Daoy (cell line): ENCODE measurements at regions not wholly inside any gene's neighbourhood (a gene's known extent, or its start where the extent isn't known, plus 50 kb on each side); places are given as distances from the start of the nearest gene placed in this dataset.
"Not testable (repeated sequence)": the region's sequence is repeated elsewhere in the genome, so short reads cannot be mapped to it uniquely, and the experiment has no call there.

Source experiments
- DNase-seq: peaks from one replicate; pipeline ENCODE4 v3.0.0-alpha.2; 2015; ENCODE audit warnings: low read depth

GRCh38 chr7:76971201-76971600, 61.0 kb downstream of the SPDYE17 start:
- not testable (repeated sequence) for DNase-seq

DNA sequence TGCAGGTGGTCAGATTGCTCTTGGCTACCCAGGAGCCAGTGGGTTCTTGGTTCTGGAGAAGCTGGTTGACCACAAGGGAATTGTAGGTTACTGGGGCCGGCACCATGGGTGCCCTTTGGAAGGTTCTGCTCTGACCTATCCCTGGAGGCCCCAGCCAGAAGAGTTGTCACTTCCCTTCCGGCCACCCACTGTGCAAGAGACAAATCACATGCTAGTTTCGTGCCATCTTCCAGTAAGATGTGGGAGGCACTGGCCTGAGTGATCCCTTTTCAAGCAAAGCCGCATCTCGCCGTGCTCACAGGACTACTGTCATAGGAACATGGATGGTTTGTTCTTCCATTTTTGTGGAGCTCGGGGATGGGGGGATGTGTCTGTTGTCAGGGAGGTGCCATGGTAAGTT, 62.3 kb downstream of the SPDYE17 start:
- not testable (repeated sequence) for DNase-seq

DNA sequence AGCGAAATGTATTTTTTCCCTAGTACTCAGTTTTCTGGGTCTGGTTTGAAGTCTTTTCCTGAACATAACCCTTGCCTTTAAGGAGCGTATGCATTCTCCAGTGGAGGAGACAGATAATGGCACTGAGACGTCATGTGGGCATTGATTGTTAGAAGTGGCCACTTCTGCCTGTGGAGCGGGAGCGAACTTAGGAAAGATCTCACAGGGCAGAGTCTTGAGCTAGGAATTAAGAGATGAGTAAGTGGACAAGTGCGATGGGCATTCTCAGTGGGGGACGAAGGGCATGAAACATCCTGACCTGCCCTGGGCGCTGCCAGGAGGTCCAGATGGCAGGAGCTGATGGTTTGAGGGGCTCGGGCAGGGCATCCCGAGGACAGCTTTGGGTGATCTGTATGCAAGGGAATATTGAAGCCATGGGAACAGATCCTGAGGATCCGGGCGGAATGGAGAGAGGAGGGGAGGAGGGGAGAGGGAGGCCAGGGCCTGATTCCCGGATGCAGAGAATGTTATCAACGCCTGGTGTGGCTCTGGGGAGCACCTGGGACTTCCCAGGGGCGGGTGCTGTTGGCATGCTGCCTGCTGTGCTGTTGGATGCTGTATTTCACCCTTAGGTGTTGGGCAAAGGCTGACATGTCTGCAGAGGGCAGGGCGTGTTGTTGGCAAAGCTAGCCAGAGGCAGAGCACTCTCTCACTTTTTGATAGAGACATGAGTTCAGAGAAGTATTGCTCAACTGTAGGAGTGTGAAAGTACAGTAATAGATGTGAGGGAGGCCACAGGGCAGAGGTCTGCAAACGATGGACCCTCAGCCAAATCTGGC, 66.2 kb downstream of the SPDYE17 start:
- not testable (repeated sequence) for DNase-seq

- not testable (repeated sequence) for DNase-seq
Measured at GRCh38 chr7:76964050-76964449, 68.1 kb downstream of the SPDYE17 start.

- not testable (repeated sequence) for DNase-seq
Measured at GRCh38 chr7:76963061-76963460, 69.1 kb downstream of the SPDYE17 start.

- not testable (repeated sequence) for DNase-seq
Measured at GRCh38 chr7:76960400-76960986, 71.7 kb downstream of the SPDYE17 start.

- not testable (repeated sequence) for DNase-seq
Measured at GRCh38 chr7:76959573-76960399, 72.4 kb downstream of the SPDYE17 start.

DNA sequence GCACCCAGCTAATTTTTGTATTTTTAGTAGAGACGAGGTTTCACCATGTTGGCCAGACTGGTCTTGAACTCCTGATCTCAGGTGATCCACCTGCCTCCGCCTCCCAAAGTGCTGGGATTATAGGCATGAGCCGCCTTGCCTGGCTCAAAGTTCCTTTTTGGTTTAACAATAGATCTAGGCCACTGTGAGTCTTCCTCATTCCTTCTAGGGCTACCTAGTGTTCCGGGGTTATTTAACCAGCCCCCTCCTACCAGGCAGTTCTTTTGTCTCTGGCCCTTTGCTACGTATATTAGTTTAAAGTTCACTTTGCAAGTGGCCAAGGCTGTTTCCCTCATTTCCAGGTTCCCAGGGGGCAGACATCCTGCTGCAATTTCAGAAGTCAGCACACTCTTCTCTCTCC, 75.6 kb downstream of the SPDYE17 start:
- DNase-seq = not testable (repeated sequence)

DNA sequence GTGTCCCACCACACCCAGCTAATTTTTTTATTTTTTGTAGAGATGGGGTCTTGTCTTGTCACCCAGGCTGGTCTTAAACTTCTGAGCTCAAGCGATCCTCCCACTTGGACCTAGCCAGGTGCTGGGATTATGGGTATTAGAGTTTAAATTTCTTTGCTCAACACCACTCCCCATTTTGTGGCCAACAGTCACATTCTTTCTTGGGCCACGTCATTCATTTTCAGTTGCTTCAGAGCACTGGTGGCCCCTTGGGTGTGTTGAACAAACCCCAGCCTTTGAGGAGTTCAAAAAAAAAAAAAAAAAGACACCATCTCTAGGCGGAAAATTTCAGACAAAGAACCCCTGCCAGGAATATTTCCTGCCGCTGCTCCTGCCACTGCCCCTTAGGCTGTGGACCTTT, 77.0 kb downstream of the SPDYE17 start:
- DNase-seq = not testable (repeated sequence)

DNA sequence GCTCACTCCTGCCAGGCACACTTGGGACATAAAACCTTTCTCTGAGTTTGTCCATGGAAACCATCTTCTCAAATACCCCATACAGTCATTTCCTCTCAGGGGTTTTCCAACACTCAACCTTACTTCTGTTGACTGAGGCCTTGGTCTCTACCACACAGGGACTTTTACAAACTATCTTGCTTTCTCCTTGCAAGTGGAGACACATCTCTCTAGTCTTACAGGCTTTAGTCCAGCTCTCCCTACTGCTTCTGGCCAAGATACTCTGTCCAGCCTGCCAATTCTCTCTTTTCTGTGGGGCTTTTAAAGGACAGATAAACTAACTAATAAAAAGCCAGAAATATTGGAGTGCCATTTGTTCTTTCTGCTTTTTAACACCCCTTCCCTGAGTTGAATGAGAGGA, 87.6 kb downstream of the SPDYE17 start:
- not testable (repeated sequence) for DNase-seq

DNA sequence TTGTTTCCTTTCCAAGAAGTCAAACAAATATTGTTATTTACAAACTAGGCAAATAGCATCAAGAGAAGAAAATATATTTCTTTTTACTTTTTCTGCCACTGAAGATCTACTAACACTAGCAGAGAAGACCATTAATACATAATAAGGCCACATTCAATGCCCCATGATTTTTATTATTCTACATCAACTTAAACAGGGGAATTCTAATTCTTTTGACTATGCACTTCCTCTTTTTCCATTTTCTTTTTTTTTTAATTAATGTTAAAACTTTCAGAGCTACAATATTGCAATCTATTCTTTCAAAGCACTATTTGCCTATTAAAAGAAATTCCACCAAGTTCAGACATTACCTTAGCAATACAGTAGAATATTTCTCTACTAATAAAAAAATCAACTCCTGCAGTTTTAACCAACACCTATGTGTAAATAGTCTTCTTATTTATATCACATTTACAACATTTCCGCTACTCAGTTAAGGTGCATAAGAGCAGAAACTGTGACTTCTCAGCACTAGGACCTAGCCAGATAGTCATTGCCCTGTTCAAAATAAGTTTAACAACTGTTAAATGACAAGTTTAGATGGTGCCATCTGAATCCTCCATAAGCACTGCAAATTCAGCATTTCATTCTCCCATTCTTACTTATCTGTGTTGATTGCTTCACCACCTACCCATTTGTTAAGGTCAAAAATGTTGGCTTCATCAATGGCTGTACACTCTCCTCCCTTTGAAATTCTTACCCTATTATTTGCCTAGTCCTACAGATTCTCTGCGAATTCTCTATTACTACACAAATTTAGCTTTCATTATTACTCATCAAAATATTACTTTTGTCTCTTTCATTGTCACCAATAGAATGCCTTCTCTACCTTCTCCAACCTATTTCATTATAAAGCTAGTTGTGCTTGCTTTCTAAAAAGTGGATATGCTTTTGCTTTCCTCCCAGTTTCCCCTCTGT, 90.1 kb downstream of the SPDYE17 start:
- DNase-seq = not testable (repeated sequence)

- not testable (repeated sequence) for DNase-seq
Measured at GRCh38 chr7:76937781-76938180, 94.4 kb downstream of the SPDYE17 start.

DNA sequence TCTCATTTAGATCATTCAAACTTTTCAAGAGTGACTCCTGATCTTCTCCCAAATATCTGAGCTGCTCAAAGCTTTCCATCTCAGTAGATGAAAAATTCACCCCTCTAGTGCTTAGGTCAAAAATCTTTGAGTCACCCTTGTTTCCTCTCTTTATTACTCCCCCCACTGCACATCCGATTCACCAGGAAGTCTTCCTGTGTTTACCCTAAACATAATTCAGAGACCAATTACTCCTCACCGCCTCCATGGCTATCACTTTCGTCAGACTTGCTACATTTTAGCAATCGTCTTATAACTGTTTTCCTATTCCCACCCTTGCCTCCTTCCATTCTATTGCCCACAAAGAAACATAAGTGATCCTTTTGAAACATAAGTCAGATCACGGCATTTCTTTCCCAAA, 94.8 kb downstream of the SPDYE17 start:
- DNase-seq = peak; percentile 2

GRCh38 chr7:76936346-76936745, 95.8 kb downstream of the SPDYE17 start:
- DNase-seq = not testable (repeated sequence)

DNA sequence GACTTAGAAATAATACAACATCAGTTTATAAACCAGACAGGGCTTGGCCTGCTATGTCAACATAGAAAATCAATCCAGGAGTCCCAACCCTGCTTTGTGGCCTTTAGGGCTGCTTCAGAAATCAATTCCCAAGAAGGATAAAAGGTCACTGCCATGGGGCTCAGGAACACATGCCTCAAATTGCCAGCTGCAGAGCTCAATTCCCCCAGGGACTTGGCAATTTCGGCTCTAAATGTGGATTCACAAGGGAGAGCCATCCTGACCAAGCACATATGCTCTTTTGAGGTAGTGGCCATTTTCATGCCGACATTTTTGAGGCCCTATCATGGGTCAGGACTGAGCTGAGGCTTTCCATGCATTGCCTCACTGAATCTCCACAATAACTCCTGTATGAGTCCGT, 97.5 kb downstream of the SPDYE17 start:
- DNase-seq = not testable (repeated sequence)

- DNase-seq = not testable (repeated sequence)
Measured at GRCh38 chr7:76932957-76933356, 99.2 kb downstream of the SPDYE17 start.

DNA sequence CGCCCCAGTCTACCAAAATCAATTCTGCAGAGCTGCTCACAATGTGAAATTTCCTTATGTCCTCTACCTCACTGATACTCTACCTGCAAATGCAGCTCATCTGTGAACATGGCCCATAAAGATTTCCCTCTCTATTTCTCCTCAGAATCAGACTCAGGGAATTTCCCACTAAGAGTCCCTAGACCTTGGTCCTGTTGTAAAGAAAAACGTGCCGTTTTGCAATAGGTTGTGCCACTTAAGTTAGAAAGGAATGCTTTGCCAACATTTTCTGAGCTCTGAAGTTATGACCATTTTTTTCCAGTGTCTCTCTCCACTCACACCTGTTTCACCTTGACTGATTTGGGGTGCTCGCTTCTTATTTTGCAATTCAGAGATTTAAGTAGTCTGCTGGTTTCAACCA, 100.7 kb downstream of the SPDYE17 start:
- DNase-seq = not testable (repeated sequence)

DNA sequence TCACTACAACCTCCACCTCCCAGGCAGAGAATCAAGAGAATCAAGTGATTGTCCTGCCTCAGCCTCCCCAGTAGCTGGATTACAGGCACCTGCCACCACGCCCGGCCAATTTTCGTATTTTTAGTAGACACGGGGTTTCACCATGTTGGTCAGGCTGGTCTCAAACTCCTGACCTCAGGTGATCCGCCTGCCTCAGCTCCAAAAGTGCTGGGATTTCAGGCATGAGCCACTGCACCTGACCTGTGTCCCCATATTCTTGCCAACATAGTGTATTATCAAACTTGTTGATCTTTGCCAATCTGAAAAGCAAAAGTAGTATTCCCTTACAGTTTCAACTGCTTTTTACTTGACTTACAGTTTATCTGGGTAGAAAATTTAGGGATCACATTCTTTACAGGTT, 101.7 kb downstream of the SPDYE17 start:
- DNase-seq = not testable (repeated sequence)

- not testable (repeated sequence) for DNase-seq
Measured at GRCh38 chr7:76928751-76929150, 103.4 kb downstream of the SPDYE17 start.

DNA sequence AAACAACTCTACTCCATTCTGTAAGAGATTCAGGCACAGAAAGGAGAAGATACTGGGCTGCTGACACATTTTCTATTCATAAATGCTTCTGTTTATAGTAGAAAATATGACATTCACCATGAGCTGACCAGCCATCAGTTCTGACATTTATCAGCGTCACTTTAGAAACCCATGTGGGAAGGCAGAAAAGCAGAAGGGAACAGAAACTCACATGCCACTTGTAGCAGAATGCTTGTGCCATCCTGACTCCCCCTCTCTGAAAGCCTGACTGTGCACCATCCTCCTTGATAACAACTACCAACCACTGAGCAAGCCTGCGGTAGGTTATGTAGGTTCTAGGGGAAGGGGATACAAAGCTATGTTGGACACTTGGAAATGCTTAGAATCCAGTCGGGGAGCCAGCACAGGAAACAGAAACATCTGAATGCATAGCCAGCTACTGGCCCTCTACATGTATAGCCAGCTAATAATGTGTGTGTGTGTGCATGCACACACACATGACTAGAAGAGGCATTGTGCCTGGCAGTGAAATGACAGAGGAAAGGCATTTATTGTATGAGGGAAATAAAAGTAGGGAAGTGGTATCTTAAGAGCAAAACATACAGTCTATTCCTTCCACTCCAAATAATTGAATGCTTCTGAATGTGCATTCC, 104.3 kb downstream of the SPDYE17 start:
- DNase-seq = not testable (repeated sequence)

DNA sequence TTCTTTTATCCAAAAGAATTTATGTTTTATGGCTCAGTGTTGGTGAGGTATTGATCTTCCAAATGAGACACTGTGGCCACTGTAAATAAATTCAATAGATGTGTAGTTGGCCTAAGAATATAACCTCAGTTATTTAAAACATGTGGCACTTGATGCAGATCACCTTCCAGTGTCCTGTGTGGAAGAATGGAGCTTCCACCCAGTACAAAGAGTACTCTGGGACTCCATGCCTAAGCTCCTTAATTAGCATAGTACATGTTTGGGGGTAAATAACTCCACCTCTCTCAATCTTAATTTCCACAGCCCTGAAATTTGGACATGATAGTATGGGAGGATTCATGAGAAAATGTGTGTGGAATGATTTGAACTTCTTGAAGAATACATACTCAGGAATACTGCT, 105.7 kb downstream of the SPDYE17 start:
- not testable (repeated sequence) for DNase-seq
